Ovary (tissue), 7 donors: ENCODE measurements at regions not wholly inside any gene's neighbourhood (a gene's known extent, or its start where the extent isn't known, plus 50 kb on each side); places are given as distances from the start of the nearest gene placed in this dataset.

Experiments
- DNase-seq, 5 donors: peaks; one replicate each; pipeline ENCODE4 v3.0.0-alpha.2; 2019 to 2020
- H3K27ac ChIP-seq, 2 donors: fragments of 200-600 bp; one replicate each; pipeline versions ENCODE4 v1.5.1 to v1.8.0; 2019 to 2022
- H3K27me3 ChIP-seq: fragments of 200-600 bp; one replicate; pipeline ENCODE4 v1.8.0; 2022
- H3K36me3 ChIP-seq: fragments of 200-600 bp; sonication (generic); one replicate; pipeline ENCODE4 v1.5.1; 2019
- H3K4me1 ChIP-seq: one replicate; pipeline ENCODE4 v1.8.1; 2013; ENCODE audit warnings: mild to moderate bottlenecking, moderate library complexity; ENCODE audit not compliant: insufficient read depth
- H3K4me3 ChIP-seq: fragments of 200-600 bp; sonication (generic); one replicate; pipeline ENCODE4 v1.5.1; 2017
- H3K9me3 ChIP-seq, 2 donors: fragments of 200-600 bp in 1 of 2; sonication (generic) in 1 of 2; one replicate each; pipeline versions ENCODE4 v1.5.1 to v1.8.1; 2013 to 2019; ENCODE audit warnings: mild to moderate bottlenecking in 1 of 2, moderate library complexity in 1 of 2
- CTCF ChIP-seq, 3 donors: fragments of 450-650 bp in 2 of 3; fragments of 200-600 bp in 1 of 3; IDR thresholded peaks; one replicate each; pipeline versions ENCODE4 v1.5.1 to v1.8.0; 2016 to 2022; ENCODE audit warnings: antibody characterized with exemption in 3 of 3, mild to moderate bottlenecking in 1 of 3
- EP300 ChIP-seq: sonication (generic); formaldehyde crosslinking; IDR thresholded peaks from one replicate; pipeline ENCODE4 v1.6.1; 2017; ENCODE audit warnings: antibody characterized with exemption
- POLR2A ChIP-seq: fragments of 450-650 bp; IDR thresholded peaks from one replicate; pipeline ENCODE4 v1.6.1; 2017; ENCODE audit warnings: antibody characterized with exemption, mild to moderate bottlenecking, moderate library complexity
- WGBS, 3 donors: extraction: QIAGEN DNeasy Blood & Tissue Kit in 1 of 3; methylation state at CpG; one replicate each; pipeline versions ENCODE4 v1.1.5 to v1.1.7; 2013 to 2017; 5-methylcytosine and 5-hydroxymethylcytosine counted together
- intact Hi-C, 4 donors: fragments of 100-400 bp; cut with DNase I; formaldehyde crosslinking; loops; one replicate each; pipeline versions ENCODE4 v1.11.0 to v1.15.1; 2022 to 2023
- donor health status: DM: no; HTN: no; CAD: no; lungs with moderate emphysema.
- donor health status: DM: no; HTN: no; CAD: no.
- donor health status: Bipolar disorder and iron deficiency.
- donor health status: DM: no; HTN: no; CAD: no.
- donor health status: DM: yes; HTN: yes; CAD: no.

- H3K4me3 ChIP-seq: no peak overlapping the region
- intact Hi-C loops: no loop called here
- WGBS, 3 donors: 56 to 82% (median 68%) methylated on average over 3 of the region's 3 CpGs
- no peaks in the 10 kb centered on the region for H3K4me1 ChIP-seq
- H3K27me3 ChIP-seq: no peaks in the 10 kb centered on the region
- no peaks in the 10 kb centered on the region for H3K9me3 ChIP-seq
- no peak for DNase-seq
- H3K36me3 ChIP-seq: no peaks in the 10 kb centered on the region
- TF ChIP-seq EP300: no peak
- no peak for TF ChIP-seq CTCF (IDR thresholded peaks at IDR 0.05)
- no peak for TF ChIP-seq POLR2A
- no peak overlapping the region for H3K27ac ChIP-seq
Observed at GRCh38 chr13:107767119-107767518, 448.2 kb downstream of the LIG4 start.

GRCh38 chr13:107765724-107766401, 449.5 kb downstream of the LIG4 start:
- WGBS, 3 donors: 14 to 25% (median 14%) methylated on average over 6 of the region's 6 CpGs
- no peak for DNase-seq
- H3K27ac ChIP-seq: no peak overlapping the region

GRCh38 chr13:107764046-107764445, 451.3 kb downstream of the LIG4 start:
- Histone ChIP-seq H3K9me3 (no peaks in the 10 kb centered on the region), H3K27ac (no peak overlapping the region), H3K4me3 (no peak overlapping the region), H3K36me3 (no peaks in the 10 kb centered on the region), H3K27me3 (no peaks in the 10 kb centered on the region), H3K4me1 (no peaks in the 10 kb centered on the region)
- no peak for DNase-seq
- WGBS, 3 donors: 46 to 96% (median 94%) methylated on average over 1 of the region's 1 CpG
- intact Hi-C loops: no loop called here
- TF ChIP-seq CTCF (IDR thresholded peaks at IDR 0.05) (no peak), EP300 (no peak), POLR2A (no peak)

More at GRCh38 chr13:107765724-107766401, 449.5 kb downstream of the LIG4 start:
- H3K36me3 ChIP-seq: no peaks in the 10 kb centered on the region
- intact Hi-C loops: no loop called here
- no peak overlapping the region for H3K4me3 ChIP-seq
- no peaks in the 10 kb centered on the region for H3K9me3 ChIP-seq
- no peaks in the 10 kb centered on the region for H3K4me1 ChIP-seq
- H3K27me3 ChIP-seq: no peaks in the 10 kb centered on the region
- TF ChIP-seq POLR2A (no peak), CTCF (IDR thresholded peaks at IDR 0.05) (no peak), EP300 (no peak)

GRCh38 chr13:107753748-107754147, 461.6 kb downstream of the LIG4 start:
- WGBS, 3 donors: 40 to 51% (median 44%) methylated on average over 3 of the region's 3 CpGs
- DNase-seq: no peak
- intact Hi-C loops: no loop called here
- Histone ChIP-seq H3K4me3 (no peak overlapping the region), H3K36me3 (no peaks in the 10 kb centered on the region), H3K9me3 (no peaks in the 10 kb centered on the region), H3K27ac (no peak overlapping the region), H3K27me3 (no peaks in the 10 kb centered on the region), H3K4me1 (peaks cover 2% of the 10 kb centered on the region)
- TF ChIP-seq EP300 (no peak), POLR2A (no peak), CTCF (IDR thresholded peaks at IDR 0.05) (no peak)
